Activated naive CD4-positive, alpha-beta T cell treated with anti-CD3 and anti-CD28 coated beads for 36 hours (primary cell): ENCODE measurements at regions not wholly inside any gene's neighbourhood (a gene's known extent, or its start where the extent isn't known, plus 50 kb on each side); places are given as distances from the start of the nearest gene placed in this dataset.

Experiments
- CTCF ChIA-PET: fragments of 350-600 bp; sonication (Branson Sonifier 250); formaldehyde crosslinking; loops from one replicate; lab custom pipeline; 2021; ENCODE audit warnings: antibody characterized with exemption; lab: Charles Lee
- DNase-seq: peaks from one replicate; pipeline ENCODE4 v3.0.0-alpha.2; 2020
- H3K27ac Mint-ChIP-seq: one replicate; pipeline ENCODE4 v1.8.0; 2021; ENCODE audit warnings: mild to moderate bottlenecking, mixed read lengths
- H3K27me3 Mint-ChIP-seq: one replicate; pipeline ENCODE4 v1.8.0; 2021; ENCODE audit warnings: low read depth, mixed read lengths
- H3K36me3 Mint-ChIP-seq: one replicate; pipeline ENCODE4 v1.8.0; 2021; ENCODE audit warnings: low read depth, mixed read lengths
- H3K4me1 Mint-ChIP-seq: one replicate; pipeline ENCODE4 v1.8.0; 2021; ENCODE audit warnings: low read depth, mixed read lengths
- H3K4me3 Mint-ChIP-seq: one replicate; pipeline ENCODE4 v1.8.0; 2021; ENCODE audit warnings: mild to moderate bottlenecking, moderate library complexity, mixed read lengths
- H3K9me3 Mint-ChIP-seq: one replicate; pipeline ENCODE4 v1.8.0; 2021; ENCODE audit warnings: mixed read lengths
- intact Hi-C: fragments of 100-400 bp; cut with micrococcal nuclease; formaldehyde crosslinking; loops from one replicate; pipeline ENCODE4 v1.15.1; 2023

DNA sequence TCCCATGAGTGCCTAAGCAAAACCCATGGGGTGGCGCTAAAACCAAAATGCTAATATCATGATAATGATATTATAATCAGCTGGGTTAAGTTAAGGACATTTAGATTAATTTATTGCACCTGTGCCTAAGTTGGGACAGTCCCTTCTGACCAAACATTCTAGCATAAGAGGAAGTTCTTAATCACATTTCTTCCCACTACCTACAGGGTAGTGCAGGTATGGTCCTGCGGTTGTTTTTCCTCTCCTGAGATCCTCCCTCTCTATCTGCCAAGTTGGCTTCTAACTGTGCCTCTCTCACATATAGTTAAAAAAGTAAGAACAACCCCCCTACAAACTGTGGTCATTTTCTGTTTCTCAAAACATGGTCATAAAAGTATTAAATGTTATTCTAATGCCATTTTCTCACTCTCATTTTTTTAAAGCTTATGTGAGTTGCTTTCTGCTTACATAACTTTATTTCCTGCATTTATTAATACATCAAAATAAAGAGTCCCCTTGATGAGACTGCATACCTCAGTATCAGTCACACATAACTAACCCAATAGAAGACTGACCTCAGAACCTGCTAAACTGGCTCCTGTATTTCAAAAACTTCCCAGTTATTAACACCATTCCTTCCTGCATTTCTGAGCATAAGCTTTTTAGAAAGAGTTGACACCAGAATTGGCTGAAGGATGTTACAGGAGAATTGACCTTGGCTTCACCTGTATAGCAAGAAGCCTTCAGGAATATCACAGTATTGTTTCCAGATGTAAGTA, 1332.5 kb downstream of the FSTL5 start:
- CTCF ChIA-PET: no interaction called here
- H3K4me3 Mint-ChIP-seq: no peak overlapping the region
- H3K27ac Mint-ChIP-seq: no peak overlapping the region
- DNase-seq: no peak
- no peaks in the 10 kb centered on the region for H3K36me3 Mint-ChIP-seq
- peaks cover 2% of the 10 kb centered on the region for H3K9me3 Mint-ChIP-seq
- no peaks in the 10 kb centered on the region for H3K4me1 Mint-ChIP-seq
- no peaks in the 10 kb centered on the region for H3K27me3 Mint-ChIP-seq
- intact Hi-C loops: no loop called here

DNA sequence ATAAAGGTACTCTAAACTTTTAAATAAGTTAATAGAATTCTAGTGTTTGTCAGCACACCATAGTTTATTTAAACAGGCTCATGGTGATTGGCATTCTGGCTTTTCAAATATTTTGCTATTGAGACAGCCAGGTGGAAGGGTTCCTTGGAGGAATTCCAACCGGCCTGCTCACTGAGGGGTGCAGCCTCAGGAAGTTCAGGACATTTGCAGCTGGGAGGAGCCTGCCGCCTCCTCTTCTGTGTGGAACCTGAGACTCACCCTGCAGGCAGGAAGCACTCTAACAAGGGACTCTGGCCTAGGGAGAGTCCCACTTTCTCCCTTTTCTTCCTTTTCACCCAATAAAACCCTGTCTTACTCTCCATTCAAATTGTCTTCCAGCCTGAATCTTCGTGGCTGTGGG, 1328.0 kb downstream of the FSTL5 start:
- H3K36me3 Mint-ChIP-seq: no peaks in the 10 kb centered on the region

DNA sequence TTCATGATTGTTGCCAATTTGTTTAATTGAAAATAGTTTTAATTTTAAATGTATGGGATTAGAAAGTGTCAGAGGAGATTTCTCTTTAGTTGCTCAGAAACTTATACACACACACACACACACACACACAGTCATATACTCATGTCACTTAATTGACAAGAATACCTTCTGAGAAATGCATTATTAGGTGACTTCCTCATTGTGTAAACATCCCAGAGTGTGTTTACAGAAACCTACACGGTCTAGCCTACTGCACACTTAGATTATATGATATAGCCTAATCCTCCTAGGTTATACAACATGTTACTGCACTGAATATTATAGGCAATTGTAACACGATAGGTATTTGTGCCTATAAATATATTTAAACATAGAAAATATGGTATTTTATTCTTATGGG, 1327.4 kb downstream of the FSTL5 start:
- Mint-ChIP-seq H3K4me3 (no peak overlapping the region), H3K4me1 (no peaks in the 10 kb centered on the region), H3K36me3 (no peaks in the 10 kb centered on the region), H3K27ac (no peak overlapping the region), H3K27me3 (no peaks in the 10 kb centered on the region), H3K9me3 (no peaks in the 10 kb centered on the region)
- DNase-seq: no peak
- CTCF ChIA-PET: no interaction called here
- intact Hi-C loops: no loop called here

More for the DNA sequence above, 1328.0 kb downstream of the FSTL5 start:
- H3K9me3 Mint-ChIP-seq: no peaks in the 10 kb centered on the region
- CTCF ChIA-PET: no interaction called here
- H3K4me1 Mint-ChIP-seq: no peaks in the 10 kb centered on the region
- DNase-seq: no peak
- H3K27ac Mint-ChIP-seq: no peak overlapping the region
- no peak overlapping the region for H3K4me3 Mint-ChIP-seq
- no peaks in the 10 kb centered on the region for H3K27me3 Mint-ChIP-seq
- intact Hi-C loops: no loop called here

- Mint-ChIP-seq H3K4me1 (no peaks in the 10 kb centered on the region), H3K36me3 (no peaks in the 10 kb centered on the region), H3K27ac (no peak overlapping the region), H3K27me3 (no peaks in the 10 kb centered on the region), H3K4me3 (no peak overlapping the region), H3K9me3 (no peaks in the 10 kb centered on the region)
- no peak for DNase-seq
- intact Hi-C loops: no loop called here
- CTCF ChIA-PET: no interaction called here
These were observed 1317.7 kb downstream of the FSTL5 start for GRCh38 chr4:160846121-160846520.

GRCh38 chr4:160847228-160847627, 1316.6 kb downstream of the FSTL5 start:
- intact Hi-C loops: no loop called here

GRCh38 chr4:160848489-160848888, 1315.3 kb downstream of the FSTL5 start:
- Mint-ChIP-seq H3K36me3 (no peaks in the 10 kb centered on the region), H3K9me3 (no peaks in the 10 kb centered on the region), H3K27me3 (no peaks in the 10 kb centered on the region), H3K27ac (no peak overlapping the region), H3K4me3 (no peak overlapping the region), H3K4me1 (no peaks in the 10 kb centered on the region)
- intact Hi-C loops: no loop called here
- CTCF ChIA-PET: no interaction called here
- DNase-seq: no peak

More at GRCh38 chr4:160847228-160847627, 1316.6 kb downstream of the FSTL5 start:
- no peaks in the 10 kb centered on the region for H3K4me1 Mint-ChIP-seq
- H3K27me3 Mint-ChIP-seq: no peaks in the 10 kb centered on the region
- CTCF ChIA-PET: no interaction called here
- H3K36me3 Mint-ChIP-seq: no peaks in the 10 kb centered on the region
- no peaks in the 10 kb centered on the region for H3K9me3 Mint-ChIP-seq
- no peak for DNase-seq
- H3K4me3 Mint-ChIP-seq: no peak overlapping the region
- H3K27ac Mint-ChIP-seq: no peak overlapping the region

- H3K27ac Mint-ChIP-seq: no peak overlapping the region
- no peak overlapping the region for H3K4me3 Mint-ChIP-seq
- H3K9me3 Mint-ChIP-seq: peaks cover 2% of the 10 kb centered on the region
- H3K4me1 Mint-ChIP-seq: no peaks in the 10 kb centered on the region
- CTCF ChIA-PET: no interaction called here
- intact Hi-C loops: no loop called here
- no peaks in the 10 kb centered on the region for H3K27me3 Mint-ChIP-seq
- no peak for DNase-seq
- no peaks in the 10 kb centered on the region for H3K36me3 Mint-ChIP-seq
These were observed 1314.7 kb downstream of the FSTL5 start for GRCh38 chr4:160848901-160849760.

- CTCF ChIA-PET: no interaction called here
- H3K27ac Mint-ChIP-seq: no peak overlapping the region
- no peaks in the 10 kb centered on the region for H3K9me3 Mint-ChIP-seq
These were observed 1299.5 kb downstream of the FSTL5 start for GRCh38 chr4:160864253-160864652.

DNA sequence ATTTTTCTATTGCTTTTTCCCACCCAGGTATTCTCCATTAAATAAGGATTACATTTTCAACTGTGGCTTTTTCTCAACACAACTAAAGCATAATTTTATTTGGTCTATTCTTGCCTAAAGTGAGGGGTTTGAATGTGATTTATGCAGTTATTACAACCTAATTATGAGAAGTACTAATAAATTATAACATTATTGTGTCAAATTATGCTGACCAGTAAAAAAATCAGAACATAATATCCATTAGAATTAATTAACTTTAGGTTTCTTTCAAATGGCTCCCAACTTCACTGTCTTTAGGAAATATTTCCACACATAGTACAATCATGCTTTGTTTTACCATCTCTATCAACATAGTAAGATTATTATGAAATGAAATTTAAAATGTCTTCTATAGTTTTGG, 1293.9 kb downstream of the FSTL5 start:
- Mint-ChIP-seq H3K36me3 (no peaks in the 10 kb centered on the region), H3K27me3 (no peaks in the 10 kb centered on the region), H3K9me3 (no peaks in the 10 kb centered on the region), H3K27ac (no peak overlapping the region), H3K4me3 (no peak overlapping the region), H3K4me1 (no peaks in the 10 kb centered on the region)
- CTCF ChIA-PET: no interaction called here
- DNase-seq: no peak
- intact Hi-C loops: no loop called here

More at GRCh38 chr4:160864253-160864652, 1299.5 kb downstream of the FSTL5 start:
- H3K4me3 Mint-ChIP-seq: no peak overlapping the region
- no peaks in the 10 kb centered on the region for H3K36me3 Mint-ChIP-seq
- intact Hi-C loops: no loop called here
- no peaks in the 10 kb centered on the region for H3K27me3 Mint-ChIP-seq
- H3K4me1 Mint-ChIP-seq: no peaks in the 10 kb centered on the region
- no peak for DNase-seq

GRCh38 chr4:160872491-160872890, 1291.3 kb downstream of the FSTL5 start:
- Mint-ChIP-seq H3K27me3 (no peaks in the 10 kb centered on the region), H3K27ac (no peak overlapping the region), H3K4me3 (no peak overlapping the region), H3K36me3 (no peaks in the 10 kb centered on the region), H3K9me3 (no peaks in the 10 kb centered on the region), H3K4me1 (no peaks in the 10 kb centered on the region)
- DNase-seq: no peak
- CTCF ChIA-PET: no interaction called here
- intact Hi-C loops: no loop called here

- no peak overlapping the region for H3K27ac Mint-ChIP-seq
- H3K27me3 Mint-ChIP-seq: no peaks in the 10 kb centered on the region
- H3K4me1 Mint-ChIP-seq: no peaks in the 10 kb centered on the region
These were observed 1286.6 kb downstream of the FSTL5 start for GRCh38 chr4:160877087-160877790.

GRCh38 chr4:160880180-160880579, 1283.6 kb downstream of the FSTL5 start:
- Mint-ChIP-seq H3K36me3 (no peaks in the 10 kb centered on the region), H3K9me3 (peaks cover 7% of the 10 kb centered on the region), H3K4me3 (no peak overlapping the region), H3K27me3 (no peaks in the 10 kb centered on the region), H3K4me1 (no peaks in the 10 kb centered on the region), H3K27ac (no peak overlapping the region)
- CTCF ChIA-PET: no interaction called here
- no peak for DNase-seq
- intact Hi-C loops: no loop called here

More at GRCh38 chr4:160877087-160877790, 1286.6 kb downstream of the FSTL5 start:
- Mint-ChIP-seq H3K36me3 (no peaks in the 10 kb centered on the region), H3K9me3 (peaks cover 4% of the 10 kb centered on the region), H3K4me3 (no peak overlapping the region)
- CTCF ChIA-PET: interaction anchor here (0.6 kb wide), 1 partner anchor 37 kb away, joined by 3 read pairs; no protein-coding TSS in a partner anchor
- intact Hi-C loops: no loop called here
- DNase-seq: no peak
